ENCODE measurements at regions not wholly inside any gene's neighbourhood (a gene's known extent, or its start where the extent isn't known, plus 50 kb on each side); places are given as distances from the start of the nearest gene placed in this dataset.

GRCh38 chr20:39298571-39299506 is 336.7 kb downstream of the DHX35 start:
- no peaks in the 10 kb centered on the region for H3K36me3 ChIP-seq (ENCODE audit: insufficient read depth, low read length)
- Mint-ChIP-seq H3K9me3 (no peaks in the 10 kb centered on the region), H3K27me3 (peaks cover 10% of the 10 kb centered on the region), H3K36me3 (ENCODE audit: low read depth) (no peaks in the 10 kb centered on the region), H3K4me3 (no peak overlapping the region), H3K27ac (no peak overlapping the region), H3K4me1 (ENCODE audit: low read depth) (no peaks in the 10 kb centered on the region)
- intact Hi-C loops (cut with DNase I, micrococcal nuclease): no loop called here
- H3K4me1 ChIP-seq (ENCODE audit: insufficient read depth, low read length): no peaks in the 10 kb centered on the region
- H3K4me3 ChIP-seq (ENCODE audit: low read length): no peak overlapping the region
- POLR2A ChIA-PET: no interaction called here
- DNase-seq: no peak
- no peak overlapping the region for H3K27ac ChIP-seq (ENCODE audit: low read depth in 1 of 2, low read length in 2 of 2)
- H3K27me3 ChIP-seq (ENCODE audit: control insufficient read depth in 1 of 2, insufficient read depth in 2 of 2, low read length in 2 of 2): no peaks in the 10 kb centered on the region
- CTCF ChIA-PET: no interaction called here
- peaks cover 0 to 5% of the 10 kb centered on the region in 2 experiments for H3K9me3 ChIP-seq (ENCODE audit: control insufficient read depth in 1 of 2, insufficient read depth in 1 of 2, low read length in 2 of 2)
- ATAC-seq (ENCODE audit: poor library complexity): no peak
- no peak for TF ChIP-seq CTCF (IDR thresholded peaks at IDR 0.05)

- H3K4me1 Mint-ChIP-seq (ENCODE audit: low read depth): no peaks in the 10 kb centered on the region
- no peak overlapping the region for H3K4me3 Mint-ChIP-seq
- no peak overlapping the region for H3K27ac Mint-ChIP-seq
- ChIA-PET CTCF (no interaction called here), POLR2A (no interaction called here)
- no peaks in the 10 kb centered on the region for H3K9me3 Mint-ChIP-seq
- H3K36me3 ChIP-seq (ENCODE audit: insufficient read depth, low read length): no peaks in the 10 kb centered on the region
- H3K4me3 ChIP-seq (ENCODE audit: low read length): no peak overlapping the region
- peaks cover 16% of the 10 kb centered on the region for H3K27me3 Mint-ChIP-seq
- TF ChIP-seq CTCF (IDR thresholded peaks at IDR 0.05): no peak
- H3K9me3 ChIP-seq (ENCODE audit: control insufficient read depth in 1 of 2, insufficient read depth in 1 of 2, low read length in 2 of 2): peaks cover 0 to 5% of the 10 kb centered on the region in 2 experiments
- H3K27ac ChIP-seq (ENCODE audit: low read depth in 1 of 2, low read length in 2 of 2): no peak overlapping the region
- H3K36me3 Mint-ChIP-seq (ENCODE audit: low read depth): no peaks in the 10 kb centered on the region
- no peaks in the 10 kb centered on the region for H3K27me3 ChIP-seq (ENCODE audit: control insufficient read depth in 1 of 2, insufficient read depth in 2 of 2, low read length in 2 of 2)
- no peak for DNase-seq
- ATAC-seq (ENCODE audit: poor library complexity): no peak
- intact Hi-C loops (cut with DNase I, micrococcal nuclease): no loop called here
- no peaks in the 10 kb centered on the region for H3K4me1 ChIP-seq (ENCODE audit: insufficient read depth, low read length)
Measured at GRCh38 chr20:39298121-39298520, 336.0 kb downstream of the DHX35 start.

- POLR2A ChIA-PET: no interaction called here
- Histone ChIP-seq H3K9me3 (ENCODE audit: control insufficient read depth in 1 of 2, insufficient read depth in 1 of 2, low read length in 2 of 2) (peaks cover 0 to 5% of the 10 kb centered on the region in 2 experiments), H3K4me3 (ENCODE audit: low read length) (no peak overlapping the region), H3K27me3 (ENCODE audit: control insufficient read depth in 1 of 2, insufficient read depth in 2 of 2, low read length in 2 of 2) (peaks cover 0 to 3% of the 10 kb centered on the region in 2 experiments), H3K27ac (ENCODE audit: low read depth in 1 of 2, low read length in 2 of 2) (no peak overlapping the region), H3K4me1 (ENCODE audit: insufficient read depth, low read length) (no peaks in the 10 kb centered on the region), H3K36me3 (ENCODE audit: insufficient read depth, low read length) (no peaks in the 10 kb centered on the region)
- no peaks in the 10 kb centered on the region for H3K36me3 Mint-ChIP-seq (ENCODE audit: low read depth)
- ATAC-seq (ENCODE audit: poor library complexity) (no peak), DNase-seq (no peak)
- no peak overlapping the region for H3K4me3 Mint-ChIP-seq
- no peak overlapping the region for H3K27ac Mint-ChIP-seq
- TF ChIP-seq CTCF (IDR thresholded peaks at IDR 0.05): no peak
- H3K4me1 Mint-ChIP-seq (ENCODE audit: low read depth): no peaks in the 10 kb centered on the region
- no peaks in the 10 kb centered on the region for H3K9me3 Mint-ChIP-seq
- intact Hi-C loops (cut with DNase I, micrococcal nuclease): no loop called here
- peaks cover 19% of the 10 kb centered on the region for H3K27me3 Mint-ChIP-seq
- CTCF ChIA-PET: no interaction called here
Measured at GRCh38 chr20:39295301-39295700, 333.2 kb downstream of the DHX35 start.
